Liver (tissue), 8 donors: ENCODE measurements at regions not wholly inside any gene's neighbourhood (a gene's known extent, or its start where the extent isn't known, plus 50 kb on each side); places are given as distances from the start of the nearest gene placed in this dataset.

ENCODE experiments used
- DNase-seq: peaks from one replicate; pipeline ENCODE4 v3.0.0-alpha.2; 2017; ENCODE audit warnings: low spot score
- H3K27ac ChIP-seq, 2 donors: one replicate each; pipeline ENCODE4 v1.7.0; 2013; ENCODE audit warnings: inconsistent platforms in 2 of 2, low read length in 2 of 2, control low read depth in 1 of 2, low read depth in 1 of 2, mild to moderate bottlenecking in 1 of 2
- H3K27me3 ChIP-seq, 4 donors: one replicate each; pipeline versions ENCODE4 v1.6.1 to v1.7.0; 2013; ENCODE audit warnings: low read length in 3 of 4, inconsistent platforms in 1 of 4, mild to moderate bottlenecking in 1 of 4, moderate library complexity in 1 of 4; ENCODE audit not compliant: control insufficient read depth in 4 of 4, insufficient read depth in 4 of 4
- H3K36me3 ChIP-seq, 4 donors: one replicate each; pipeline versions ENCODE4 v1.6.1 to v1.7.0; 2013; ENCODE audit warnings: low read length in 3 of 4, mild to moderate bottlenecking in 3 of 4, low read depth in 1 of 4, moderate library complexity in 1 of 4; ENCODE audit not compliant: control insufficient read depth in 4 of 4, insufficient read depth in 3 of 4
- H3K4me1 ChIP-seq, 4 donors: one replicate each; pipeline versions ENCODE4 v1.6.1 to v1.7.0; 2013; ENCODE audit warnings: low read length in 3 of 4, mild to moderate bottlenecking in 3 of 4, moderate library complexity in 1 of 4; ENCODE audit not compliant: control insufficient read depth in 4 of 4, insufficient read depth in 4 of 4
- H3K4me3 ChIP-seq, 3 donors: one replicate each; pipeline versions ENCODE4 v1.6.1 to v1.7.0; 2013; ENCODE audit warnings: low read length in 3 of 3, control low read depth in 1 of 3, low read depth in 1 of 3, mild to moderate bottlenecking in 1 of 3
- H3K9ac ChIP-seq, 2 donors: one replicate each; pipeline ENCODE4 v1.7.0; 2013; ENCODE audit warnings: low read length in 2 of 2, mild to moderate bottlenecking in 2 of 2, moderate library complexity in 2 of 2, control low read depth in 1 of 2, low read depth in 1 of 2
- H3K9me3 ChIP-seq, 4 donors: one replicate each; pipeline versions ENCODE4 v1.6.1 to v1.7.0; 2013; ENCODE audit warnings: low read length in 3 of 4; ENCODE audit not compliant: control insufficient read depth in 4 of 4
- EGR1 ChIP-seq, 2 donors: IDR thresholded peaks; 2 replicates each; pipeline ENCODE4 v1.6.1; 2016 to 2018; ENCODE audit warnings: antibody characterized with exemption in 2 of 2, low read depth in 2 of 2
- FOXA1 ChIP-seq: IDR thresholded peaks from 2 replicates; pipeline ENCODE4 v1.6.1; 2016; ENCODE audit warnings: antibody characterized with exemption
- FOXA2 ChIP-seq: IDR thresholded peaks from 2 replicates; pipeline ENCODE4 v1.6.1; 2016; ENCODE audit warnings: antibody characterized with exemption
- GABPA ChIP-seq, 2 donors: IDR thresholded peaks in 1 of 2; conservative IDR thresholded peaks in 1 of 2; 2 replicates each; pipeline ENCODE4 v1.6.1; 2016; ENCODE audit warnings: antibody characterized with exemption in 2 of 2, mild to moderate bottlenecking in 1 of 2, moderate library complexity in 1 of 2
- HNF4A ChIP-seq, 2 donors: conservative IDR thresholded peaks; 2 replicates each; pipeline ENCODE4 v1.6.1; 2016; ENCODE audit warnings: antibody characterized with exemption in 2 of 2, mild to moderate bottlenecking in 2 of 2
- HNF4G ChIP-seq: IDR thresholded peaks from 2 replicates; pipeline ENCODE4 v1.6.1; 2016; ENCODE audit warnings: antibody characterized with exemption
- JUND ChIP-seq, 2 donors: IDR thresholded peaks; 2 replicates each; pipeline ENCODE4 v1.6.1; 2016; ENCODE audit warnings: antibody characterized with exemption in 2 of 2
- NR2F2 ChIP-seq: IDR thresholded peaks from 2 replicates; pipeline ENCODE4 v1.6.1; 2016; ENCODE audit warnings: antibody characterized with exemption
- RAD21 ChIP-seq, 2 donors: IDR thresholded peaks; 2 replicates each; pipeline ENCODE4 v1.6.1; 2016; ENCODE audit warnings: antibody characterized with exemption in 2 of 2, mild to moderate bottlenecking in 2 of 2
- RXRA ChIP-seq, 2 donors: IDR thresholded peaks; 2 replicates each; pipeline ENCODE4 v1.6.1; 2017 to 2018; ENCODE audit warnings: antibody characterized with exemption in 2 of 2, mild to moderate bottlenecking in 1 of 2
- SP1 ChIP-seq: IDR thresholded peaks from 2 replicates; pipeline ENCODE4 v1.6.1; 2018; ENCODE audit warnings: antibody characterized with exemption, mild to moderate bottlenecking
- TAF1 ChIP-seq: conservative IDR thresholded peaks from 2 replicates; pipeline ENCODE4 v1.6.1; 2016; ENCODE audit warnings: antibody characterized with exemption, mild to moderate bottlenecking
- YY1 ChIP-seq: IDR thresholded peaks from 2 replicates; pipeline ENCODE4 v1.6.1; 2016; ENCODE audit warnings: antibody characterized with exemption, mild to moderate bottlenecking
- ZBTB33 ChIP-seq: IDR thresholded peaks from 2 replicates; pipeline ENCODE4 v1.6.1; 2016; ENCODE audit warnings: antibody characterized with exemption
- WGBS: extraction: QIAGEN DNeasy Blood & Tissue Kit; methylation state at CpG from one replicate; pipeline ENCODE4 v1.1.7; 2013; 5-methylcytosine and 5-hydroxymethylcytosine counted together
- TF ChIP-seq, protein P1 (sequence below): IDR thresholded peaks from 2 replicates; pipeline ENCODE4 v1.6.1; 2016; ENCODE audit warnings: antibody characterized with exemption, mild to moderate bottlenecking
- TF ChIP-seq, protein P2 (sequence below): IDR thresholded peaks from 2 replicates; pipeline ENCODE4 v1.6.1; 2016; ENCODE audit warnings: antibody characterized with exemption
- TF ChIP-seq, protein P3 (sequence below): fragments of 150-350 bp; IDR thresholded peaks from 2 replicates; pipeline ENCODE4 v1.5.1; 2017; ENCODE audit warnings: improper control_type of control experiment, low read depth, low read length; ENCODE audit not compliant: missing input control
- TF ChIP-seq, protein P4 (sequence below): IDR thresholded peaks from 2 replicates; pipeline ENCODE4 v1.6.1; 2016; ENCODE audit warnings: antibody characterized with exemption
- donor health status: healthy.
- donor health status: healthy.
- donor health status: healthy.
- donor health status: healthy.
- donor health status: healthy.

GRCh38 chr5:68551436-68551835 lies 335.9 kb downstream of the PIK3R1 start (continued):
- TF ChIP-seq, protein P1, sequence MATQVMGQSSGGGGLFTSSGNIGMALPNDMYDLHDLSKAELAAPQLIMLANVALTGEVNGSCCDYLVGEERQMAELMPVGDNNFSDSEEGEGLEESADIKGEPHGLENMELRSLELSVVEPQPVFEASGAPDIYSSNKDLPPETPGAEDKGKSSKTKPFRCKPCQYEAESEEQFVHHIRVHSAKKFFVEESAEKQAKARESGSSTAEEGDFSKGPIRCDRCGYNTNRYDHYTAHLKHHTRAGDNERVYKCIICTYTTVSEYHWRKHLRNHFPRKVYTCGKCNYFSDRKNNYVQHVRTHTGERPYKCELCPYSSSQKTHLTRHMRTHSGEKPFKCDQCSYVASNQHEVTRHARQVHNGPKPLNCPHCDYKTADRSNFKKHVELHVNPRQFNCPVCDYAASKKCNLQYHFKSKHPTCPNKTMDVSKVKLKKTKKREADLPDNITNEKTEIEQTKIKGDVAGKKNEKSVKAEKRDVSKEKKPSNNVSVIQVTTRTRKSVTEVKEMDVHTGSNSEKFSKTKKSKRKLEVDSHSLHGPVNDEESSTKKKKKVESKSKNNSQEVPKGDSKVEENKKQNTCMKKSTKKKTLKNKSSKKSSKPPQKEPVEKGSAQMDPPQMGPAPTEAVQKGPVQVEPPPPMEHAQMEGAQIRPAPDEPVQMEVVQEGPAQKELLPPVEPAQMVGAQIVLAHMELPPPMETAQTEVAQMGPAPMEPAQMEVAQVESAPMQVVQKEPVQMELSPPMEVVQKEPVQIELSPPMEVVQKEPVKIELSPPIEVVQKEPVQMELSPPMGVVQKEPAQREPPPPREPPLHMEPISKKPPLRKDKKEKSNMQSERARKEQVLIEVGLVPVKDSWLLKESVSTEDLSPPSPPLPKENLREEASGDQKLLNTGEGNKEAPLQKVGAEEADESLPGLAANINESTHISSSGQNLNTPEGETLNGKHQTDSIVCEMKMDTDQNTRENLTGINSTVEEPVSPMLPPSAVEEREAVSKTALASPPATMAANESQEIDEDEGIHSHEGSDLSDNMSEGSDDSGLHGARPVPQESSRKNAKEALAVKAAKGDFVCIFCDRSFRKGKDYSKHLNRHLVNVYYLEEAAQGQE: no peak
- TF ChIP-seq YY1 (no peak), HNF4G (no peak), NR2F2 (no peak)

- no peak for DNase-seq
- Histone ChIP-seq H3K9ac (no peak overlapping the region), H3K9me3 (peaks cover 0 to 2% (median 0%) of the 10 kb centered on the region in 4 donors), H3K27ac (no peak overlapping the region), H3K27me3 (no peaks in the 10 kb centered on the region), H3K36me3 (no peaks in the 10 kb centered on the region), H3K4me1 (peaks cover 0 to 14% (median 4%) of the 10 kb centered on the region in 4 donors), H3K4me3 (no peak overlapping the region)
- 31% methylated on average over 8 of the region's 8 CpGs for WGBS
- TF ChIP-seq RXRA (IDR thresholded peaks at IDR 0.05) (peak in 1 of 2 donors; percentile 81), TAF1 (no peak), FOXA1 (no peak), YY1 (peak; percentile 82), ZBTB33 (peak; percentile 71), SP1 (no peak), HNF4A (conservative IDR thresholded peaks at IDR 0.05) (peak; percentile 28 to 85), FOXA2 (peak; percentile 67), JUND (IDR thresholded peaks at IDR 0.05) (peak in 1 of 2 donors; percentile 96), EGR1 (IDR thresholded peaks at IDR 0.05; ENCODE audit: low read depth in 2 of 2) (peak in 1 of 2 donors; percentile 80), GABPA (IDR thresholded peaks at IDR 0.05 in 1 of 2, conservative IDR thresholded peaks at IDR 0.05 in 1 of 2) (no peak), HNF4G (no peak), NR2F2 (no peak), RAD21 (IDR thresholded peaks at IDR 0.05) (peak; percentile 40 to 60)
- TF ChIP-seq, protein P2, sequence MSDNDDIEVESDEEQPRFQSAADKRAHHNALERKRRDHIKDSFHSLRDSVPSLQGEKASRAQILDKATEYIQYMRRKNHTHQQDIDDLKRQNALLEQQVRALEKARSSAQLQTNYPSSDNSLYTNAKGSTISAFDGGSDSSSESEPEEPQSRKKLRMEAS: peak; percentile 72
- TF ChIP-seq, protein P3, sequence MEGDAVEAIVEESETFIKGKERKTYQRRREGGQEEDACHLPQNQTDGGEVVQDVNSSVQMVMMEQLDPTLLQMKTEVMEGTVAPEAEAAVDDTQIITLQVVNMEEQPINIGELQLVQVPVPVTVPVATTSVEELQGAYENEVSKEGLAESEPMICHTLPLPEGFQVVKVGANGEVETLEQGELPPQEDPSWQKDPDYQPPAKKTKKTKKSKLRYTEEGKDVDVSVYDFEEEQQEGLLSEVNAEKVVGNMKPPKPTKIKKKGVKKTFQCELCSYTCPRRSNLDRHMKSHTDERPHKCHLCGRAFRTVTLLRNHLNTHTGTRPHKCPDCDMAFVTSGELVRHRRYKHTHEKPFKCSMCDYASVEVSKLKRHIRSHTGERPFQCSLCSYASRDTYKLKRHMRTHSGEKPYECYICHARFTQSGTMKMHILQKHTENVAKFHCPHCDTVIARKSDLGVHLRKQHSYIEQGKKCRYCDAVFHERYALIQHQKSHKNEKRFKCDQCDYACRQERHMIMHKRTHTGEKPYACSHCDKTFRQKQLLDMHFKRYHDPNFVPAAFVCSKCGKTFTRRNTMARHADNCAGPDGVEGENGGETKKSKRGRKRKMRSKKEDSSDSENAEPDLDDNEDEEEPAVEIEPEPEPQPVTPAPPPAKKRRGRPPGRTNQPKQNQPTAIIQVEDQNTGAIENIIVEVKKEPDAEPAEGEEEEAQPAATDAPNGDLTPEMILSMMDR: no peak
- TF ChIP-seq, protein P4, sequence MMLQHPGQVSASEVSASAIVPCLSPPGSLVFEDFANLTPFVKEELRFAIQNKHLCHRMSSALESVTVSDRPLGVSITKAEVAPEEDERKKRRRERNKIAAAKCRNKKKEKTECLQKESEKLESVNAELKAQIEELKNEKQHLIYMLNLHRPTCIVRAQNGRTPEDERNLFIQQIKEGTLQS: no peak
- TF ChIP-seq, protein P1: peak; percentile 96
Measured at GRCh38 chr5:68554571-68555279, 339.2 kb downstream of the PIK3R1 start.
